IMR-90 (cell line): ENCODE measurements at regions not wholly inside any gene's neighbourhood (a gene's known extent, or its start where the extent isn't known, plus 50 kb on each side); places are given as distances from the start of the nearest gene placed in this dataset.
"Not testable (repeated sequence)": the region's sequence is repeated elsewhere in the genome, so short reads cannot be mapped to it uniquely, and the experiment has no call there.

Experiments used
- BHLHE40 ChIP-seq: fragments of 150-350 bp; IDR thresholded peaks from 2 replicates; pipeline ENCODE4 v1.6.1; 2016; ENCODE audit warnings: mild to moderate bottlenecking, low read depth, low read length
- MAFK ChIP-seq: IDR thresholded peaks from 2 replicates; pipeline ENCODE4 v1.6.1; 2012; ENCODE audit warnings: low read depth, low read length, improper control_type of control experiment
- TF ChIP-seq, protein P1 (sequence below): conservative IDR thresholded peaks from 2 replicates; pipeline ENCODE4 v1.5.1; 2012; ENCODE audit warnings: mild to moderate bottlenecking, low read depth, low read length, improper control_type of control experiment

DNA sequence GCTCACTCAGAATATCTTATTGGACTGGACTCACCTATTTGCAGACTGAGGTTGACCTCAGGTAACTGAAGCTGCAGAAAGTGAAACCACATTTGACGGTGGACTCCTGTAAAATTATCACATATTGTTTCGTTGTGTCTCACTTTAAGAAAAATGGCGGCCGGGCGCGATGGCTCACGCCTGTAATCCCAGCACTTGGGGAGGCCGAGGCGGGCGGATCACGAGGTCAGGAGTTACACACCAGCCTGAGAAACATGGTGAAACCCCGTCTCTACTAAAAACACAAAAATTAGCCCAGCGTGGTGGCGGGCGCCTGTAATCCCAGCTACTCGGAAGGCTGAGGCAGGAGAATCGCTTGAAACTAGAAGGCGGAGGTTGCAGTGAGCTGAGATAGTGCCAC lies 209.0 kb upstream of the NFIA start:
- not testable (repeated sequence) for TF ChIP-seq BHLHE40, MAFK
- TF ChIP-seq, protein P1, sequence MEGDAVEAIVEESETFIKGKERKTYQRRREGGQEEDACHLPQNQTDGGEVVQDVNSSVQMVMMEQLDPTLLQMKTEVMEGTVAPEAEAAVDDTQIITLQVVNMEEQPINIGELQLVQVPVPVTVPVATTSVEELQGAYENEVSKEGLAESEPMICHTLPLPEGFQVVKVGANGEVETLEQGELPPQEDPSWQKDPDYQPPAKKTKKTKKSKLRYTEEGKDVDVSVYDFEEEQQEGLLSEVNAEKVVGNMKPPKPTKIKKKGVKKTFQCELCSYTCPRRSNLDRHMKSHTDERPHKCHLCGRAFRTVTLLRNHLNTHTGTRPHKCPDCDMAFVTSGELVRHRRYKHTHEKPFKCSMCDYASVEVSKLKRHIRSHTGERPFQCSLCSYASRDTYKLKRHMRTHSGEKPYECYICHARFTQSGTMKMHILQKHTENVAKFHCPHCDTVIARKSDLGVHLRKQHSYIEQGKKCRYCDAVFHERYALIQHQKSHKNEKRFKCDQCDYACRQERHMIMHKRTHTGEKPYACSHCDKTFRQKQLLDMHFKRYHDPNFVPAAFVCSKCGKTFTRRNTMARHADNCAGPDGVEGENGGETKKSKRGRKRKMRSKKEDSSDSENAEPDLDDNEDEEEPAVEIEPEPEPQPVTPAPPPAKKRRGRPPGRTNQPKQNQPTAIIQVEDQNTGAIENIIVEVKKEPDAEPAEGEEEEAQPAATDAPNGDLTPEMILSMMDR: not testable (repeated sequence)
